ENCODE measurements at regions not wholly inside any gene's neighbourhood (a gene's known extent, or its start where the extent isn't known, plus 50 kb on each side); places are given as distances from the start of the nearest gene placed in this dataset.

DNA sequence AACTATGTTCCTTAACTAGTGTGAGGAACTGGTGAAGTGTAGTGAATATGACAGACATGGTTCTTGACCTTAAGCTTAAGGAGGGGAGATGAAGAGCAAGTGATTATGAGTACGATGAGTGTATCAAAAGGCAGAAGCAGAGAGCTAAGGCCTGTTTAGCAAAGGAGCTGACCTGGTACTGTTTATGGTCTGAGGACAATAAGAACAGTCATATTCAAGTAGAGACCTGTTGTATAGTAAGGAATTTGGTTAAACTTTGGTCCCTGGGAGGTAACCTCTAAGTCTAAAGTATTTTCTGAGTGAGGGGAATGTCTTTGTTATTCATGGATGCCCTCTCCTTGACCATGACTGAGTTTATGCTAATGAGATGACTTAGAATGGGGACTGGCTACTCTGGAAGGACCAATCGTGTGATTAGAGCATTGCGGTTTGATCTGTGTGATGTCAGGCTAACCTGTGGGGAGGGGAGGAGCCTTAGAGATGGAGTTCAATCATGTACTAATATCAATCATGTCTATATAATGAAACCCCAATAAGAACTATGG, 389.3 kb downstream of the BMP4 start:
- TF ChIP-seq CTCF (conservative IDR thresholded peaks at IDR 0.05; ENCODE audit: low read depth in 2 of 2), result no peak
- no peak for TF ChIP-seq POLR2AphosphoS5 (IDR thresholded peaks at IDR 0.05; ENCODE audit: low read depth)
- TF ChIP-seq EZH2 (IDR thresholded peaks at IDR 0.05; ENCODE audit: low read depth, unreplicated experiment), result no peak
- TF ChIP-seq, protein P1, sequence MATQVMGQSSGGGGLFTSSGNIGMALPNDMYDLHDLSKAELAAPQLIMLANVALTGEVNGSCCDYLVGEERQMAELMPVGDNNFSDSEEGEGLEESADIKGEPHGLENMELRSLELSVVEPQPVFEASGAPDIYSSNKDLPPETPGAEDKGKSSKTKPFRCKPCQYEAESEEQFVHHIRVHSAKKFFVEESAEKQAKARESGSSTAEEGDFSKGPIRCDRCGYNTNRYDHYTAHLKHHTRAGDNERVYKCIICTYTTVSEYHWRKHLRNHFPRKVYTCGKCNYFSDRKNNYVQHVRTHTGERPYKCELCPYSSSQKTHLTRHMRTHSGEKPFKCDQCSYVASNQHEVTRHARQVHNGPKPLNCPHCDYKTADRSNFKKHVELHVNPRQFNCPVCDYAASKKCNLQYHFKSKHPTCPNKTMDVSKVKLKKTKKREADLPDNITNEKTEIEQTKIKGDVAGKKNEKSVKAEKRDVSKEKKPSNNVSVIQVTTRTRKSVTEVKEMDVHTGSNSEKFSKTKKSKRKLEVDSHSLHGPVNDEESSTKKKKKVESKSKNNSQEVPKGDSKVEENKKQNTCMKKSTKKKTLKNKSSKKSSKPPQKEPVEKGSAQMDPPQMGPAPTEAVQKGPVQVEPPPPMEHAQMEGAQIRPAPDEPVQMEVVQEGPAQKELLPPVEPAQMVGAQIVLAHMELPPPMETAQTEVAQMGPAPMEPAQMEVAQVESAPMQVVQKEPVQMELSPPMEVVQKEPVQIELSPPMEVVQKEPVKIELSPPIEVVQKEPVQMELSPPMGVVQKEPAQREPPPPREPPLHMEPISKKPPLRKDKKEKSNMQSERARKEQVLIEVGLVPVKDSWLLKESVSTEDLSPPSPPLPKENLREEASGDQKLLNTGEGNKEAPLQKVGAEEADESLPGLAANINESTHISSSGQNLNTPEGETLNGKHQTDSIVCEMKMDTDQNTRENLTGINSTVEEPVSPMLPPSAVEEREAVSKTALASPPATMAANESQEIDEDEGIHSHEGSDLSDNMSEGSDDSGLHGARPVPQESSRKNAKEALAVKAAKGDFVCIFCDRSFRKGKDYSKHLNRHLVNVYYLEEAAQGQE (IDR thresholded peaks at IDR 0.05; ENCODE audit: unreplicated experiment), result no peak
- no peak for TF ChIP-seq JUNB (IDR thresholded peaks at IDR 0.05; ENCODE audit: unreplicated experiment)
- no peak for TF ChIP-seq EZH2phosphoT487 (IDR thresholded peaks at IDR 0.05; ENCODE audit: unreplicated experiment)
- no peak for TF ChIP-seq CREB1 (CRISPR knock-in tag; IDR thresholded peaks at IDR 0.05; ENCODE audit: low read depth)
- TF ChIP-seq ZNF114 (CRISPR knock-in tag; IDR thresholded peaks at IDR 0.05), result no peak
- no peak for TF ChIP-seq ZNF331 (CRISPR knock-in tag; IDR thresholded peaks at IDR 0.05; ENCODE audit: low read depth)
- TF ChIP-seq NANOG (IDR thresholded peaks at IDR 0.05; ENCODE audit: borderline replicate concordance), result no peak
- TF ChIP-seq, protein P2, sequence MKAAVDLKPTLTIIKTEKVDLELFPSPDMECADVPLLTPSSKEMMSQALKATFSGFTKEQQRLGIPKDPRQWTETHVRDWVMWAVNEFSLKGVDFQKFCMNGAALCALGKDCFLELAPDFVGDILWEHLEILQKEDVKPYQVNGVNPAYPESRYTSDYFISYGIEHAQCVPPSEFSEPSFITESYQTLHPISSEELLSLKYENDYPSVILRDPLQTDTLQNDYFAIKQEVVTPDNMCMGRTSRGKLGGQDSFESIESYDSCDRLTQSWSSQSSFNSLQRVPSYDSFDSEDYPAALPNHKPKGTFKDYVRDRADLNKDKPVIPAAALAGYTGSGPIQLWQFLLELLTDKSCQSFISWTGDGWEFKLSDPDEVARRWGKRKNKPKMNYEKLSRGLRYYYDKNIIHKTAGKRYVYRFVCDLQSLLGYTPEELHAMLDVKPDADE (IDR thresholded peaks at IDR 0.05), result no peak
- TF ChIP-seq, protein P3, sequence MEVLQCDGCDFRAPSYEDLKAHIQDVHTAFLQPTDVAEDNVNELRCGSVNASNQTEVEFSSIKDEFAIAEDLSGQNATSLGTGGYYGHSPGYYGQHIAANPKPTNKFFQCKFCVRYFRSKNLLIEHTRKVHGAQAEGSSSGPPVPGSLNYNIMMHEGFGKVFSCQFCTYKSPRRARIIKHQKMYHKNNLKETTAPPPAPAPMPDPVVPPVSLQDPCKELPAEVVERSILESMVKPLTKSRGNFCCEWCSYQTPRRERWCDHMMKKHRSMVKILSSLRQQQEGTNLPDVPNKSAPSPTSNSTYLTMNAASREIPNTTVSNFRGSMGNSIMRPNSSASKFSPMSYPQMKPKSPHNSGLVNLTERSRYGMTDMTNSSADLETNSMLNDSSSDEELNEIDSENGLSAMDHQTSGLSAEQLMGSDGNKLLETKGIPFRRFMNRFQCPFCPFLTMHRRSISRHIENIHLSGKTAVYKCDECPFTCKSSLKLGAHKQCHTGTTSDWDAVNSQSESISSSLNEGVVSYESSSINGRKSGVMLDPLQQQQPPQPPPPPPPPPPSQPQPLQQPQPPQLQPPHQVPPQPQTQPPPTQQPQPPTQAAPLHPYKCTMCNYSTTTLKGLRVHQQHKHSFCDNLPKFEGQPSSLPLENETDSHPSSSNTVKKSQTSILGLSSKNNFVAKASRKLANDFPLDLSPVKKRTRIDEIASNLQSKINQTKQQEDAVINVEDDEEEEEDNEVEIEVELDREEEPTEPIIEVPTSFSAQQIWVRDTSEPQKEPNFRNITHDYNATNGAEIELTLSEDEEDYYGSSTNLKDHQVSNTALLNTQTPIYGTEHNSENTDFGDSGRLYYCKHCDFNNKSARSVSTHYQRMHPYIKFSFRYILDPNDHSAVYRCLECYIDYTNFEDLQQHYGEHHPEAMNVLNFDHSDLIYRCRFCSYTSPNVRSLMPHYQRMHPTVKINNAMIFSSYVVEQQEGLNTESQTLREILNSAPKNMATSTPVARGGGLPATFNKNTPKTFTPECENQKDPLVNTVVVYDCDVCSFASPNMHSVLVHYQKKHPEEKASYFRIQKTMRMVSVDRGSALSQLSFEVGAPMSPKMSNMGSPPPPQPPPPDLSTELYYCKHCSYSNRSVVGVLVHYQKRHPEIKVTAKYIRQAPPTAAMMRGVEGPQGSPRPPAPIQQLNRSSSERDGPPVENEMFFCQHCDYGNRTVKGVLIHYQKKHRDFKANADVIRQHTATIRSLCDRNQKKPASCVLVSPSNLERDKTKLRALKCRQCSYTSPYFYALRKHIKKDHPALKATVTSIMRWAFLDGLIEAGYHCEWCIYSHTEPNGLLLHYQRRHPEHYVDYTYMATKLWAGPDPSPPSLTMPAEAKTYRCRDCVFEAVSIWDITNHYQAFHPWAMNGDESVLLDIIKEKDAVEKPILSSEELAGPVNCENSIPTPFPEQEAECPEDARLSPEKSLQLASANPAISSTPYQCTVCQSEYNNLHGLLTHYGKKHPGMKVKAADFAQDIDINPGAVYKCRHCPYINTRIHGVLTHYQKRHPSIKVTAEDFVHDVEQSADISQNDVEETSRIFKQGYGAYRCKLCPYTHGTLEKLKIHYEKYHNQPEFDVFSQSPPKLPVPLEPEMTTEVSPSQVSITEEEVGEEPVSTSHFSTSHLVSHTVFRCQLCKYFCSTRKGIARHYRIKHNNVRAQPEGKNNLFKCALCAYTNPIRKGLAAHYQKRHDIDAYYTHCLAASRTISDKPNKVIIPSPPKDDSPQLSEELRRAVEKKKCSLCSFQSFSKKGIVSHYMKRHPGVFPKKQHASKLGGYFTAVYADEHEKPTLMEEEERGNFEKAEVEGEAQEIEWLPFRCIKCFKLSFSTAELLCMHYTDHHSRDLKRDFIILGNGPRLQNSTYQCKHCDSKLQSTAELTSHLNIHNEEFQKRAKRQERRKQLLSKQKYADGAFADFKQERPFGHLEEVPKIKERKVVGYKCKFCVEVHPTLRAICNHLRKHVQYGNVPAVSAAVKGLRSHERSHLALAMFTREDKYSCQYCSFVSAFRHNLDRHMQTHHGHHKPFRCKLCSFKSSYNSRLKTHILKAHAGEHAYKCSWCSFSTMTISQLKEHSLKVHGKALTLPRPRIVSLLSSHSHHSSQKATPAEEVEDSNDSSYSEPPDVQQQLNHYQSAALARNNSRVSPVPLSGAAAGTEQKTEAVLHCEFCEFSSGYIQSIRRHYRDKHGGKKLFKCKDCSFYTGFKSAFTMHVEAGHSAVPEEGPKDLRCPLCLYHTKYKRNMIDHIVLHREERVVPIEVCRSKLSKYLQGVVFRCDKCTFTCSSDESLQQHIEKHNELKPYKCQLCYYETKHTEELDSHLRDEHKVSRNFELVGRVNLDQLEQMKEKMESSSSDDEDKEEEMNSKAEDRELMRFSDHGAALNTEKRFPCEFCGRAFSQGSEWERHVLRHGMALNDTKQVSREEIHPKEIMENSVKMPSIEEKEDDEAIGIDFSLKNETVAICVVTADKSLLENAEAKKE (CRISPR knock-in tag; IDR thresholded peaks at IDR 0.05), result no peak
- TF ChIP-seq STAT1 (IDR thresholded peaks at IDR 0.05; ENCODE audit: unreplicated experiment), result no peak

Data from GM23338 (cell line).